ENCODE measurements at regions not wholly inside any gene's neighbourhood (a gene's known extent, or its start where the extent isn't known, plus 50 kb on each side); places are given as distances from the start of the nearest gene placed in this dataset.
"Not testable (repeated sequence)": the region's sequence is repeated elsewhere in the genome, so short reads cannot be mapped to it uniquely, and the experiment has no call there.

DNA sequence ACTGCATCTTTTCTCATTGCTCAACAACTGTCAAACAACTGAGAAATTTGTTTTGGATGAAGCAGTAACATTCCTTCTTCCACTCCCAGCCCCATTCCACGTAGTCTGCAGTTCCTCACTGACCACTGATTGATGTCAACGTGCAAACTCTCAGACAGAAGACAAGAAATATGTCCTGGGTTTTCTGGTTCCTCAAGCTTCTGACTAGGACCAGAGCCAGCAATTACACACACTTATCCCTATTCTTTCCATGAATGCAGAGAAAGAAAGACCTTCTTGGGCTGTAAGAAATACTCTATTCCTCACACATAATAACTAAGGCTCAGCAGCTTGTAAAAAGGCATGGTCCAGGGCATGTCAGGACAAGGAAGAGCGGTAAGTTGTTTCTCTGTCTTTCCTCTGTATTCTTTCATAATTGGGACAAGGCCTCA lies 790.1 kb upstream of the SLC35B3 start:
- no peak for TF ChIP-seq CTCF (conservative IDR thresholded peaks at IDR 0.05; ENCODE audit: low read length)
- DNase-seq (ENCODE audit: low read depth): peak; percentile 86
- no peak overlapping the region for H3K4me3 ChIP-seq (ENCODE audit: low read length)

- peak; percentile 37 for DNase-seq (ENCODE audit: low read depth)
- no peak overlapping the region for H3K4me3 ChIP-seq (ENCODE audit: low read length)
- no peak for TF ChIP-seq CTCF (conservative IDR thresholded peaks at IDR 0.05; ENCODE audit: low read length)
Measured at GRCh38 chr6:9224539-9224938, 789.2 kb upstream of the SLC35B3 start.

DNA sequence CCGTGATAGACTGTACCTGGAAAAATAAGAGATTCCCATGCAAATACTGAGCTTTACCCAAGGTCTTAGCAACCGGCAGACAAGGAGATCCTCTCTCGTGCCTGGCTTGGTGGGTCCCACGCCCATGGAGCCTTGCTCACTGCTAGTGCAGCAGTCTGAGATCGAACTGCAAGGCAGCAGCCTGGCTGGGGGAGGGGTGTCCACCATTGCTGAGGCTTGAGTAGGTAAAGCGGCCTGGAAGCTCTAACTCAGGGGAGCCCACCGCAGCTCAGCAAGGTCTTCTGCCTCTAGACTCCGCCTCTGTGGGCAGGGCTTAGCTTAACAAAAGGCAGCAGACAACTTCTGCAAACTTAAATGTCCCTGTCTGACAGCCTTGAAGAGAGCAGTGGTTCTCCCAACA lies 778.4 kb upstream of the SLC35B3 start:
- DNase-seq (ENCODE audit: low read depth); H3K4me3 ChIP-seq (ENCODE audit: low read length): not testable (repeated sequence)

GRCh38 chr6:9208966-9209365 lies 773.6 kb upstream of the SLC35B3 start:
- DNase-seq (ENCODE audit: low read depth): no peak
- no peak overlapping the region for H3K4me3 ChIP-seq (ENCODE audit: low read length)
- TF ChIP-seq CTCF (conservative IDR thresholded peaks at IDR 0.05; ENCODE audit: low read length): no peak

- H3K4me3 ChIP-seq (ENCODE audit: low read length): no peak overlapping the region
- peak; percentile 9 for DNase-seq (ENCODE audit: low read depth)
- no peak for TF ChIP-seq CTCF (conservative IDR thresholded peaks at IDR 0.05; ENCODE audit: low read length)
Measured at GRCh38 chr6:9205645-9206044, 770.3 kb upstream of the SLC35B3 start.

- DNase-seq (ENCODE audit: low read depth): peak; percentile 27
- no peak overlapping the region for H3K4me3 ChIP-seq (ENCODE audit: low read length)
- TF ChIP-seq CTCF (conservative IDR thresholded peaks at IDR 0.05; ENCODE audit: low read length): no peak
Measured at GRCh38 chr6:9204171-9204570, 768.8 kb upstream of the SLC35B3 start.

DNA sequence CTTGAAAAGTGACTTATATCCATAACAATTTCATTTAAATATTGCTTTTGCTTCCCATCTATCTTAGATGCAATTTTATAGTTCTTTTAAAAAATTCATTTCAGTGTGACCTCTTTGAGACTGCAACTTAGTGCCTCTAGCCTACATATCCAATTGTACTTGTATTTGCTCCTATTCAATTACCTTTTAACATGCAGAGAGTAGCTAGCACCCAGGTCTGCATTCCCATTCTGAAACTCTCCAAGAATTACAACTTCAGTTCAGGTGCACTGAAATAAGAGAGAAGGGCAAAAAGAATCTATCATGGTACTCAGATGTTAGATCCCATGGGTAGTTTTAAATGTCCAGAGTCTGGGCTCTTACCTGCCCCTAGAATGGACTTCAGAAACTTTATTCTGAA lies 765.4 kb upstream of the SLC35B3 start:
- H3K4me3 ChIP-seq (ENCODE audit: low read length): no peak overlapping the region
- TF ChIP-seq CTCF (conservative IDR thresholded peaks at IDR 0.05; ENCODE audit: low read length): no peak
- no peak for DNase-seq (ENCODE audit: low read depth)

DNA sequence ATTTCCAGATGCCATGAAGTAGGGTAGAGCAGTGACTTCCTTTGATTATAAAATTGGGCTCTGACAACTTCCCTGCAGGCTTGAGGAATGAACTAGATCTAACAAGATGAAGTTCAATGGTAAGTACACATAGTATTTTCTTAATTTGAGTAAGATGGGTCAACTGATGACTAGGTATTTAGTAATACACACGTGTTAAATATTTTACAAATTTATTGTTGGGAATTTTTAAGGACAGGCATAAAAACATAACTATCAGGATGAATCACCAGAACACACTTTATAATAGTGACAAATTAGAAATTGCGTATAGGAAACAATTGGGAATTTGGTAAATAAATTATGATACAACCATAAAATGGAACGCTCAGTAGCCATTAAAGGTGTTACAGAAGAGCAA lies 762.4 kb upstream of the SLC35B3 start:
- no peak for TF ChIP-seq CTCF (conservative IDR thresholded peaks at IDR 0.05; ENCODE audit: low read length)
- DNase-seq (ENCODE audit: low read depth): no peak
- no peak overlapping the region for H3K4me3 ChIP-seq (ENCODE audit: low read length)

Data from AG10803 (cell line).